Thyroid gland (tissue), 4 donors: ENCODE measurements at regions not wholly inside any gene's neighbourhood (a gene's known extent, or its start where the extent isn't known, plus 50 kb on each side); places are given as distances from the start of the nearest gene placed in this dataset.

ENCODE experiments used
- DNase-seq, 2 donors: peaks; one replicate each; pipeline ENCODE4 v3.0.0-alpha.2; 2019
- H3K27ac ChIP-seq, 3 donors: fragments of 200-600 bp; sonication (generic); 1 replicate in 2 of 3; 2 replicates in 1 of 3; pipeline ENCODE4 v1.5.1; 2016 to 2019; ENCODE audit warnings: mild to moderate bottlenecking in 1 of 3, moderate library complexity in 1 of 3
- H3K27me3 ChIP-seq: fragments of 200-600 bp; sonication (generic); one replicate; pipeline ENCODE4 v1.5.1; 2019
- H3K36me3 ChIP-seq, 2 donors: fragments of 200-600 bp; sonication (generic); one replicate each; pipeline ENCODE4 v1.5.1; 2016 to 2019
- H3K4me1 ChIP-seq, 2 donors: fragments of 200-600 bp; sonication (generic); one replicate each; pipeline ENCODE4 v1.5.1; 2017 to 2019
- H3K4me3 ChIP-seq, 3 donors: fragments of 200-600 bp; sonication (generic); replicated peaks in 1 of 3; 1 replicate in 2 of 3; 2 replicates in 1 of 3; pipeline ENCODE4 v1.5.1; 2016; ENCODE audit warnings: mild to moderate bottlenecking in 1 of 3
- H3K9me3 ChIP-seq: fragments of 200-600 bp; sonication (generic); one replicate; pipeline ENCODE4 v1.5.1; 2017
- POLR2A ChIP-seq, 2 donors: fragments of 450-650 bp; IDR thresholded peaks; one replicate each; pipeline ENCODE4 v1.6.1; 2017; ENCODE audit warnings: antibody characterized with exemption in 2 of 2, mild to moderate bottlenecking in 2 of 2, moderate library complexity in 1 of 2
- WGBS, 2 donors: methylation state at CpG; one replicate each; pipeline ENCODE4 v1.1.5; 2017; 5-methylcytosine and 5-hydroxymethylcytosine counted together
- intact Hi-C: fragments of 100-400 bp; cut with DNase I; formaldehyde crosslinking; loops from one replicate; pipeline ENCODE4 v1.15.1; 2023
- TF ChIP-seq, protein P1 (sequence below), 6 experiments: fragments of 200-600 bp in 3 of 6; fragments of 450-650 bp in 3 of 6; sonication (generic) in 3 of 6; IDR thresholded peaks; one replicate each; pipeline ENCODE4 v1.5.1; 2016 to 2019; ENCODE audit warnings: antibody characterized with exemption in 6 of 6, mild to moderate bottlenecking in 2 of 6, inconsistent platforms in 1 of 6, moderate library complexity in 1 of 6

GRCh38 chr3:81216192-81216591 lies 545.3 kb downstream of the GBE1 start:
- H3K4me1 ChIP-seq, result no peaks in the 10 kb centered on the region
- TF ChIP-seq, protein P1, sequence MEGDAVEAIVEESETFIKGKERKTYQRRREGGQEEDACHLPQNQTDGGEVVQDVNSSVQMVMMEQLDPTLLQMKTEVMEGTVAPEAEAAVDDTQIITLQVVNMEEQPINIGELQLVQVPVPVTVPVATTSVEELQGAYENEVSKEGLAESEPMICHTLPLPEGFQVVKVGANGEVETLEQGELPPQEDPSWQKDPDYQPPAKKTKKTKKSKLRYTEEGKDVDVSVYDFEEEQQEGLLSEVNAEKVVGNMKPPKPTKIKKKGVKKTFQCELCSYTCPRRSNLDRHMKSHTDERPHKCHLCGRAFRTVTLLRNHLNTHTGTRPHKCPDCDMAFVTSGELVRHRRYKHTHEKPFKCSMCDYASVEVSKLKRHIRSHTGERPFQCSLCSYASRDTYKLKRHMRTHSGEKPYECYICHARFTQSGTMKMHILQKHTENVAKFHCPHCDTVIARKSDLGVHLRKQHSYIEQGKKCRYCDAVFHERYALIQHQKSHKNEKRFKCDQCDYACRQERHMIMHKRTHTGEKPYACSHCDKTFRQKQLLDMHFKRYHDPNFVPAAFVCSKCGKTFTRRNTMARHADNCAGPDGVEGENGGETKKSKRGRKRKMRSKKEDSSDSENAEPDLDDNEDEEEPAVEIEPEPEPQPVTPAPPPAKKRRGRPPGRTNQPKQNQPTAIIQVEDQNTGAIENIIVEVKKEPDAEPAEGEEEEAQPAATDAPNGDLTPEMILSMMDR (IDR thresholded peaks at IDR 0.05), result no peak
- no peak for DNase-seq
- H3K36me3 ChIP-seq, result no peaks in the 10 kb centered on the region
- no peak overlapping the region for H3K27ac ChIP-seq
- no peaks in the 10 kb centered on the region for H3K27me3 ChIP-seq
- intact Hi-C loops, result no loop called here
- H3K4me3 ChIP-seq, result no peak overlapping the region
- WGBS, 2 donors, result 40 to 62% methylated on average over 4 of the region's 4 CpGs
- no peaks in the 10 kb centered on the region for H3K9me3 ChIP-seq

DNA sequence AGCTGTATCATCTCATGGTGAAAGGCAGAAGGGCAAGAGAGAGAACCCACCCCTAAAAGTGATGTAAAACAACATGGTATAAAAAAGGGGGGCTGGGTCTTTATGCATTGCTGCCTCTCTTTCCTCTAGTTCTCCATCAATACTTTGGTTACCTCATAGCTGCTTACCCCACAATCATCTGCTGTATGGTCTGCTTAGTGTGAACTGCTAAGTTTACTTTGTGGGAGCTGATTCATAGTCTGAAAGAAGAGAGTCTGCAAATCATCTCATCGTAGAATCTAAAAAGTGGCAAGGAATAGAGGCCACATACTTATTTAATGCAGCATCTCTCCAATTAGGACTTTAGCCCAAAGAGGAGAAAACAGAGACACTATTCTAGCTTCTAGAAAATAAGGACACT lies 546.8 kb downstream of the GBE1 start:
- TF ChIP-seq, protein P1 (IDR thresholded peaks at IDR 0.05), result no peak
- no peak for TF ChIP-seq POLR2A (IDR thresholded peaks at IDR 0.05)
- no peaks in the 10 kb centered on the region for H3K4me1 ChIP-seq
- DNase-seq, result no peak
- WGBS, 2 donors, result 82 to 90% methylated on average over 1 of the region's 1 CpG
- no peaks in the 10 kb centered on the region for H3K36me3 ChIP-seq
- H3K27ac ChIP-seq, result no peak overlapping the region
- intact Hi-C loops, result no loop called here
- no peak overlapping the region for H3K4me3 ChIP-seq
- no peaks in the 10 kb centered on the region for H3K9me3 ChIP-seq
- no peaks in the 10 kb centered on the region for H3K27me3 ChIP-seq

GRCh38 chr3:81199587-81199986 lies 561.9 kb downstream of the GBE1 start:
- Histone ChIP-seq H3K4me1 (no peaks in the 10 kb centered on the region), H3K36me3 (no peaks in the 10 kb centered on the region), H3K4me3 (no peak overlapping the region), H3K27me3 (no peaks in the 10 kb centered on the region), H3K9me3 (no peaks in the 10 kb centered on the region), H3K27ac (no peak overlapping the region)
- no peak for DNase-seq
- TF ChIP-seq POLR2A (IDR thresholded peaks at IDR 0.05), result no peak
- TF ChIP-seq, protein P1 (IDR thresholded peaks at IDR 0.05), result no peak
- intact Hi-C loops, result no loop called here
- 35 to 36% methylated on average over 4 of the region's 4 CpGs for WGBS, 2 donors

- no peak overlapping the region for H3K4me3 ChIP-seq
- no peaks in the 10 kb centered on the region for H3K27me3 ChIP-seq
- intact Hi-C loops, result no loop called here
- no peaks in the 10 kb centered on the region for H3K9me3 ChIP-seq
- TF ChIP-seq POLR2A (IDR thresholded peaks at IDR 0.05), result no peak
- TF ChIP-seq, protein P1 (IDR thresholded peaks at IDR 0.05), result no peak
- 64 to 65% methylated on average over 5 of the region's 5 CpGs for WGBS, 2 donors
- H3K4me1 ChIP-seq, result no peaks in the 10 kb centered on the region
- H3K36me3 ChIP-seq, result no peaks in the 10 kb centered on the region
- no peak overlapping the region for H3K27ac ChIP-seq
- no peak for DNase-seq
These were observed 562.7 kb downstream of the GBE1 start for GRCh38 chr3:81198756-81199155.

DNA sequence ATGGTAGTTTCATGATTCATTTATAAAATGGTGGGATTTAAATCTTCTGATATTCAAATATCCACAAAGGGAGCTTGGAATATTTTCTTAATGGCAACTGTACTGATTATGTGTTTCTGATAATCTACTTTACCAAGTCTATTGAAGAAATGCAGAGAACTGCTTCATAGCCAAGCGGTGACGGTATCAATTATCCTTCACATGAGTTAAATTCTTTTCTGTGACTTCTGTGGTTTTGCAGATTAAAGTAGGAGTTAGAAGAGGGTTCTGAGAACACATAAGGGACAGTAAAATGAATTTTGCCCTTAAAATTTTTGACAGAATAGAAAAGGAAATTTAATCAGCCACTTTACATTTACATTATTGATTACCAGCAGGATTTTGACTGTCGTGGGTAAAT lies 563.2 kb downstream of the GBE1 start:
- DNase-seq, result no peak
- no peaks in the 10 kb centered on the region for H3K36me3 ChIP-seq
- no peak overlapping the region for H3K4me3 ChIP-seq
- intact Hi-C loops, result no loop called here
- H3K27me3 ChIP-seq, result no peaks in the 10 kb centered on the region
- TF ChIP-seq, protein P1 (IDR thresholded peaks at IDR 0.05), result no peak
- TF ChIP-seq POLR2A (IDR thresholded peaks at IDR 0.05), result no peak
- H3K4me1 ChIP-seq, result no peaks in the 10 kb centered on the region
- no peak overlapping the region for H3K27ac ChIP-seq
- 81 to 88% methylated on average over 3 of the region's 3 CpGs for WGBS, 2 donors
- H3K9me3 ChIP-seq, result no peaks in the 10 kb centered on the region
